Endothelial cell of umbilical vein (primary cell): ENCODE measurements at regions not wholly inside any gene's neighbourhood (a gene's known extent, or its start where the extent isn't known, plus 50 kb on each side); places are given as distances from the start of the nearest gene placed in this dataset.

Experiments
- CTCF ChIP-seq, 2 donors: IDR thresholded peaks; 1 replicate in 1 of 2; 2 replicates in 1 of 2; pipeline ENCODE4 v1.5.1; 2011; ENCODE audit warnings: low read length in 2 of 2, mild to moderate bottlenecking in 2 of 2, moderate library complexity in 2 of 2, control low read depth in 1 of 2, inconsistent platforms in 1 of 2, low read depth in 1 of 2; ENCODE audit not compliant: insufficient read depth in 1 of 2; ENCODE audit errors: extremely low read depth in 1 of 2
- MYC ChIP-seq: IDR thresholded peaks from one replicate; pipeline ENCODE4 v1.6.1; 2011; ENCODE audit warnings: mild to moderate bottlenecking, low read depth, low read length
- POLR2A ChIP-seq: IDR thresholded peaks from 2 replicates; pipeline ENCODE4 v1.6.1; 2012; ENCODE audit warnings: low read depth, mild to moderate bottlenecking, control low read depth, low read length

- TF ChIP-seq POLR2A (no peak), MYC (no peak), CTCF (IDR thresholded peaks at IDR 0.05; ENCODE audit: extremely low read depth in 1 of 2, insufficient read depth in 1 of 2, low read depth in 1 of 2, low read length in 2 of 2) (no peak)
Observed at GRCh38 chr13:44044547-44045179, 165.0 kb downstream of the LACC1 start.
